GM21423 (cell line): ENCODE measurements at regions not wholly inside any gene's neighbourhood (a gene's known extent, or its start where the extent isn't known, plus 50 kb on each side); places are given as distances from the start of the nearest gene placed in this dataset.

ENCODE experiments used
- ATAC-seq: cut with Tn5 transposase; IDR thresholded peaks from one replicate; pipeline ENCODE4 v1.9.1; 2021; ENCODE audit warnings: mild to moderate bottlenecking, moderate library complexity; ENCODE audit not compliant: unreplicated experiment

DNA sequence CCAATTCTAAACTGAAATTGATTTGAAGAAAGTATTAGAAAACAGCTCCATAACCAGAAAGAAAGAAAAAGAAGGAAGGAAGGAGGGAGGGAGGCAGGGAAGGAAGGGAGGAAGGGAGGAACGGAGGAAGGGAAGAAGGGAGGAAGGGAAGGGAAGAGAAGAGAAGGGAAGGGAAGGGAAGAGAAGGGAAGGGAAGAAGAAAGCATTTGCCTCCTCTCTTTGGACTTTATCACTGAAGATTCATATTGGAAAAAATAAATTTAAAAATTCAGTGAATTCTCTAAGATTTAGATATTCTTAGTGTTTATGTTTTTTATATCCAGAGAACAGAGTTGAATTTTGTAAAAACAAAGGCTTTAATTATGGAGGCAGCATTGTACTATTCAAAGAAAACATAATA, 68.5 kb upstream of the NXT1 start:
- ATAC-seq, result no peak

DNA sequence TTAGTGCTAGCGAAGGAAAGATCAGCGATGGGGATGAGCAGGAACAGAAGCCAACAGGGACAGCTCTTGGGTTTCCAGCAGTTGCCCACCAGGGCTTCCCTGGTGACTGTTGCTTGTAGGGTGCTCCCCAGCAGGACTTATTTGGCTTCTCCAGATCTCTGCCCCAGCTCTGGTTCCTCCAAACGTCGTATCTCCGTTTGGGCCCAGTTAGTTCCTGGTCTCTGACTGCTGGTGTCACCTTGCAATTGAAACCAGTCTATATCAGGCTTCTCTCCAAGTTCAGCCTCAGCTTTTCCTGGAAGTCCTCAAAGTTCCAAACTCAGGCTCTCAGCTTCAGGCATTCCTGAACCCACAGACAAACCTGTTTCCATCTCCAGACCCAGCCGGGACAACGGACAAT, 70.8 kb upstream of the NXT1 start:
- no peak for ATAC-seq

GRCh38 chr20:23278172-23278571, 72.4 kb upstream of the NXT1 start:
- ATAC-seq, result no peak

DNA sequence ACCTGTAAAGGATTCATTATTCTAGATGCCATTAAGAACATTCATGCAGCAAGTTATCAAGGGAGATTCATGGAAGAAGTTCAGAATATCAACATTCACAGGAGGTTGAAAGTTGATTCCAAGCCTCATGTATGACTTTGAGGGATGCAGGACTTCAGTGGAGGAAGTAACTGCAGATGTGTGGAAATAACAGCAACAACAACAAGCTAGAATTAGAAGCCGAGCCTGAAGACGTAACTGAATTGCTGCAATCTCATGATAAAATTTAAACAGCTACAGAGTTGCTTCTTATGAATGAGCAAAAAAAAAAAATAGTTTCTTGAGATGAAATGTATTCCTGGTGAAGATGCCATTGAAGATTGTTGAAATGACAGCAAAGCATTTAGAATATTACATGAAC, 73.3 kb upstream of the NXT1 start:
- no peak for ATAC-seq

GRCh38 chr20:23273776-23274175, 76.8 kb upstream of the NXT1 start:
- no peak for ATAC-seq

DNA sequence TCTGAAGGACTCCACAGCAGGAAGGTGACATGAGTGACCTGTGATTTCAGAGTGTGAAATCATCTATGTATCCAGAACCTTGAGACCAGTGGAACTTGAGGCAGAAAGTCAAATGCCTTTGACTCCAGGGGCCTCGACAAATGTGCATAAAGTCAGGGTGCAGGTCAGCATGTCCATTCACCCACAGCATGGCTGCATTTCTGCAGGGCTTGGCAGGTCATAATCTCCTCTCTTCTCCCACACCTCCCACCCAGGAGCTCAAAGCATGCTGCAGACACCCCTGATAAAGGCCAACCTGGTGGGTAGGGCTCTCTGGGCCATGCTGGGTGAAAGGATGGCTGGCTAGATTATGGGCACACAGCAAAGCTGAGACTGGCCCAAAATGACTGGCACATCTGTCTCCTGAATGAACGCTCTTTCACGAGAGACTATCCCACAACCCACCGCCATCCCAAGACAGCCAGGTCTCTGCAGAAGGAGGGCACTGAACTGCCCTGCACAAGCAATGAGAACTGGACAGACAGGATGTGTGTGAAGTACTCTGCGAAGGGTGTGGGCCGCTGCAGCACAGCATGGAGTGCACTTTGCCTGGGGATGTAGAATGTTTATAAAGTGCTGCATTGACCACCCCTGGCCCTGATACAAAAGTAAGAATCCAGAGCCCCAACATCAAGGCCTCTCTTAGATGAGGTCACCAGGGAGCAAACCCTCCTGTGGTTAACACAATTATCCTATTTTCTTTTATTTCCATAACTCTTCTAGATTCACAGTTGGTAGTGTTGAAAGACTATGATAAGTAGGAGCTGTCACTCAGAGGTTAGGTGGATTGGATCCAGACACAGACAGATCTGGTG, 78.2 kb upstream of the NXT1 start:
- no peak for ATAC-seq

GRCh38 chr20:23270382-23270911, 80.1 kb upstream of the NXT1 start:
- ATAC-seq, result no peak

DNA sequence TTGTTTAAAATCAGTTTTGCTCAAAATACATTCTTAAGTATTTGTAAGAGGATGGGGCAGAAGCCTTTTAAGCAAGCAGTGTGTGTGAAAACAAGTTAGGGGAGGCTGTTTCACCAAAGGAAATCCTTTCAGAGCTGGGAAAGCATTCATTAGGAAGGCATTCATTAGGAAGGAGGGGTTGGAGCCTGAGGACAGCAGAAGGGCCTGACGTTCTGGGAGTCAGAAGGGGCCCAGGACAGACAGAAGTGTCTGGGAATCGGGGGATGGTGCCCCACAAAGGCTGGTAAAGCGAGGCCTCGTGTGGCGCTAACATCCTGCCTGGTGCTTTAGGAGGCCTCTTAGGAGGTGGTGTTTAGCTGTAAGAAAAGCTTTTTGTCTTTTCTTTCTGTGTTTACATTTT, 80.6 kb upstream of the NXT1 start:
- ATAC-seq, result no peak

GRCh38 chr20:23268792-23269354, 81.7 kb upstream of the NXT1 start:
- ATAC-seq, result no peak

GRCh38 chr20:23267909-23268308, 82.7 kb upstream of the NXT1 start:
- no peak for ATAC-seq

- no peak for ATAC-seq
Measured at GRCh38 chr20:23266530-23267398, 83.8 kb upstream of the NXT1 start.

- no peak for ATAC-seq
Measured at GRCh38 chr20:23265226-23265625, 85.4 kb upstream of the NXT1 start.

DNA sequence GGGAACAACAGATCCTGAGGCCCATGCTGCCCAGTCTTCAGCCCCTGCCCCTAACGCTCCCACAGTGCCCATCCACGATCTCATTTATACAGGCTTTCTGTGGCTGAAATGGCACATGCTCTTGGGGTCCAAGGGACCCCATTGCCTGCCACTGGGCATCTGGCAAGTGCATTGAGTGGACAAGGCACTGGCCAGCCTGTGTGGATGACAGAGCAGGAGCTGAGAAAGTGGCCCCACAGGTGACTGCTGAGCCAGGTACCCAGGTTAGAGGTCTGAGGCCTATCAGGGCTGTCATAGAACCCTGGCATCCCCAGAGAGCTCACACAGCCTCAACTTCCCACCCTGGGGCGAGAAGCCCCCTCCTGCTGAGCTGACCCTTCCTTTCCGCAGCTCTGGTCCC, 86.0 kb upstream of the NXT1 start:
- ATAC-seq, result no peak

DNA sequence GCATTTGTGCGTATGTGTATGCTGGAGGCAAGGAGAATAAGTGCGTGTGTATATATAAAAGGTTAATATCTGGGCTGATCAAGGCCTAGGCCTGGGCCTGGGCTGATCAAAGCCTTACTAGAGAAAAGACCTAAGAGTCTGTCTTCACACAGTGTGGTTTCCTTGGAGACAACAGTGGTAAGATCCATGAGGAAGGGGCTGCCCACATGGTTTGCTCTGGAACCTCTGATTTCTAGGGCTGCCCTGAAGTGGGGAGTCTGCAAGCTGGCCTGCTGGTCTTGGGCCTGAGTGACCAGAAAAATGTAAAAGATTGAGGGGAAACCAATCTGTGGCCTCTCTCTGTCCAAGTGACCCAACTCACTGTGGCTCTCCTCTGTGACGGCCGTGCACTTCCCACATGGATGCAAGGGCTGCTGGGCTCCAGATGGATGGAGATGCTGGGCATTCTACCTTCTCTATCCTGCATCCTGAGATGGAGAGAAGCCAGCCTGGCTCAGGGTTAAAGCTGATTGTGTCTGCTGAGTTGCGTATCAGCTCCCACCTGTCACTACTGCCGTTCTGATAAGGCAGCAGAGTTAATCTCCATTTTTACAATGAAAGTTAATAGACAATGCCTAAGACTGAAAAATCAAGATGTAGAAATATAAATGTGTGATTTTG, 90.3 kb upstream of the NXT1 start:
- no peak for ATAC-seq

DNA sequence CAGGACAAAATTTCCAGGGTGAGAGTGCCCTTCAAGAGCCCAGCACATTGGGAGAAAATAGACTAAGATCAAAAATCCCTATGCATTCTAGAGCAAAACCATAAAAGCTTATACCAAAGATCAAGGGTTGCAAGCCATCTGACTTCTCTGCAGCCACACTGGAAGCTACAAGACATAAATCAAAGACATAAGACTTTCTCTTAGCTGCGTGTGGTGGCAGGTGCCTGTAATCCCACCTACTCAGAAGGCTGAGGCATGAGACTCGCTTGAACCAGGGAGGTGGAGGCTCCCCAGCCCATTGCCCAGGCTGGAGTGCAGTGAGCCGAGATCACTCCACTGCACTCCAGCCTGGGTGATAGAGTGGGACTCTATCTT, 91.9 kb upstream of the NXT1 start:
- ATAC-seq, result no peak

- ATAC-seq, result no peak
Measured at GRCh38 chr20:23257848-23258746, 92.5 kb upstream of the NXT1 start.

GRCh38 chr20:23257106-23257761, 93.4 kb upstream of the NXT1 start:
- ATAC-seq, result no peak

- ATAC-seq, result no peak
Measured at GRCh38 chr20:23255716-23256385, 94.7 kb upstream of the NXT1 start.

GRCh38 chr20:23255106-23255505, 95.5 kb upstream of the NXT1 start:
- no peak for ATAC-seq
